HTR-8/SVneo (cell line): ENCODE measurements at regions not wholly inside any gene's neighbourhood (a gene's known extent, or its start where the extent isn't known, plus 50 kb on each side); places are given as distances from the start of the nearest gene placed in this dataset.

Experiments used
- DNase-seq: peaks from one replicate; pipeline ENCODE4 v3.0.0; 2011; ENCODE audit warnings: low spot score, mixed read lengths; ENCODE audit not compliant: insufficient read length
- FAIRE-seq: peaks from 2 replicates; lab custom pipeline; 2011; peaks lifted over from hg19 to GRCh38; lab: Jason Lieb, UNC

- DNase-seq: no peak
- no peak for FAIRE-seq
Measured at GRCh38 chr19:31546205-31546960, 197.1 kb upstream of the TSHZ3 start.

- DNase-seq (no peak), FAIRE-seq (no peak)
Measured at GRCh38 chr19:31548941-31549340, 199.7 kb upstream of the TSHZ3 start.

- no peak for FAIRE-seq
- no peak for DNase-seq
Measured at GRCh38 chr19:31553112-31553845, 204.0 kb upstream of the TSHZ3 start.

- DNase-seq (no peak), FAIRE-seq (no peak)
Measured at GRCh38 chr19:31553846-31554215, 204.6 kb upstream of the TSHZ3 start.

GRCh38 chr19:31554360-31554759 is 205.1 kb upstream of the TSHZ3 start:
- DNase-seq (no peak), FAIRE-seq (no peak)

- DNase-seq (no peak), FAIRE-seq (no peak)
Measured at GRCh38 chr19:31555634-31556215, 206.5 kb upstream of the TSHZ3 start.

- DNase-seq: no peak
- FAIRE-seq: no peak
Measured at GRCh38 chr19:31559494-31559893, 210.3 kb upstream of the TSHZ3 start.

GRCh38 chr19:31560086-31561060 is 211.1 kb upstream of the TSHZ3 start:
- DNase-seq (no peak), FAIRE-seq (no peak)

- DNase-seq: no peak
- FAIRE-seq: no peak
Measured at GRCh38 chr19:31562966-31563612, 213.9 kb upstream of the TSHZ3 start.

GRCh38 chr19:31567776-31568175 is 218.5 kb upstream of the TSHZ3 start:
- DNase-seq: no peak
- no peak for FAIRE-seq

GRCh38 chr19:31568724-31569123 is 219.5 kb upstream of the TSHZ3 start:
- FAIRE-seq: no peak
- no peak for DNase-seq

GRCh38 chr19:31570718-31571117 is 221.5 kb upstream of the TSHZ3 start:
- FAIRE-seq: no peak

GRCh38 chr19:31572102-31572975 is 223.1 kb upstream of the TSHZ3 start:
- DNase-seq (no peak), FAIRE-seq (no peak)

More at GRCh38 chr19:31570718-31571117, 221.5 kb upstream of the TSHZ3 start:
- DNase-seq: no peak

- FAIRE-seq: no peak
- no peak for DNase-seq
Measured at GRCh38 chr19:31572976-31573298, 223.7 kb upstream of the TSHZ3 start.

GRCh38 chr19:31574251-31574973 is 225.2 kb upstream of the TSHZ3 start:
- no peak for FAIRE-seq
- no peak for DNase-seq

- FAIRE-seq (no peak), DNase-seq (no peak)
Measured at GRCh38 chr19:31575846-31576335, 226.7 kb upstream of the TSHZ3 start.

GRCh38 chr19:31578326-31578725 is 229.1 kb upstream of the TSHZ3 start:
- DNase-seq: no peak
- FAIRE-seq: no peak

- no peak for FAIRE-seq
- DNase-seq: no peak
Measured at GRCh38 chr19:31583148-31583547, 233.9 kb upstream of the TSHZ3 start.
